CD4-positive, alpha-beta T cell treated with Interleukin-12 subunit alpha and Interleukin-12 subunit beta, for 1 hour (primary cell): ENCODE measurements at regions not wholly inside any gene's neighbourhood (a gene's known extent, or its start where the extent isn't known, plus 50 kb on each side); places are given as distances from the start of the nearest gene placed in this dataset.
"Not testable (repeated sequence)": the region's sequence is repeated elsewhere in the genome, so short reads cannot be mapped to it uniquely, and the experiment has no call there.

Source experiments
- DNase-seq: peaks from one replicate; pipeline ENCODE4 v3.0.0-alpha.2; 2020

DNA sequence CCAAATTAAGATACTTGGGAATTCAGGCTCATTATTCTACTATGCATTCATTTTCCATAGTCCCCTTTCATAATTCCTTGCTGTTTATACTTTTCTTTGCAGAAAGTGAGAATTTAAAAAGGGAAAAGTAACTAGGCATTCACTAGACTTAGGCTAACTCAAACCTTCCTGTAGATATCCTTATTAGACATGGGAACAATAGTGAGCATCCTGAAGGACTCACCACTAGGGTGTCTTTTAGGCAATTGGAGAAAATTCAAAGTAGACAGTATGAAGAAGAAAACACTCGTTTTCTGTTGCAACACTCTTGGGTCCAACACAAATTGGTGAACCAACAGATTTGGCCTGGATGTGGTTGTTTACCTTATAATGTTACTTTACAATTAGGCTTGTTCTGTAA lies 213.2 kb upstream of the GRIN3A start:
- no peak for DNase-seq

DNA sequence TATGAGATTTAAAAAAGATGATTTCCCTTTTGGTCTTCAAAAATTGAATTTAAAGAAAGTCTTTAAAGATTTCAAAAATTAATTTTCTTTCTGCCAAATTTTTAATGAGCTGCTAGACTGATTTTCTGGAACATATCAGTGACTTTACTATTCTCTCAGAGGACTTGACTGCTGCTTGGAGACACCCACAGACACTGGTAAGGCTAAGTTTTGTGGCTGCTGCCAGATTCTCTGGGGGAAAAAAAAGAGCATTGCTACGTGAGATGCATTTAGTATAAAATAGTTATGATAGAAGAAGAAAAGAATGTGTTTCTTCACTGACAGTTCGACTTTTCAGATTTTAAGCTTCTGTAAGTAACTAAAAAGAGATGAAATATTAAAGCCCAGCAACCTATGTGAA lies 193.3 kb upstream of the GRIN3A start:
- DNase-seq: no peak

GRCh38 chr9:101930783-101931182 lies 192.3 kb upstream of the GRIN3A start:
- no peak for DNase-seq

- DNase-seq: no peak
Measured at GRCh38 chr9:101925498-101925897, 187.1 kb upstream of the GRIN3A start.

- DNase-seq: no peak
Measured at GRCh38 chr9:101923451-101923850, 185.0 kb upstream of the GRIN3A start.

DNA sequence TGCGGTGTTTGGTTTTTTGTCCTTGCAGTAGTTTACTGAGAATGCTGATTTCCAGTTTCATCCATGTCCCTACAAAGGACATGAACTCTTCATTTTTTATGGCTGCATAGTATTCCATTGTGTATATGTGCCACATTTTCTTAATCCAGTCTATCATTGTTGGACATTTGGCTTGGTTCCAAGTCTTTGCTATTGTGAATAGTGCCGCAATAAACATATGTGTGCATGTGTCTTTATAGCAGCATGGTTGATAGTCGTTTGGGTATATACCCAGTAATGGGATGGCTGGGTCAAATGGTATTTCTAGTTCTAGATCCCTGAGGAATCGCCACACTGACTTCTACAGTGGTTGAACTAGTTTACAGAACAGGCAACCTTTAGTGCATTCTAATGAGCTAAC lies 178.5 kb upstream of the GRIN3A start:
- not testable (repeated sequence) for DNase-seq

GRCh38 chr9:101915482-101915881 lies 177.0 kb upstream of the GRIN3A start:
- DNase-seq: no peak

DNA sequence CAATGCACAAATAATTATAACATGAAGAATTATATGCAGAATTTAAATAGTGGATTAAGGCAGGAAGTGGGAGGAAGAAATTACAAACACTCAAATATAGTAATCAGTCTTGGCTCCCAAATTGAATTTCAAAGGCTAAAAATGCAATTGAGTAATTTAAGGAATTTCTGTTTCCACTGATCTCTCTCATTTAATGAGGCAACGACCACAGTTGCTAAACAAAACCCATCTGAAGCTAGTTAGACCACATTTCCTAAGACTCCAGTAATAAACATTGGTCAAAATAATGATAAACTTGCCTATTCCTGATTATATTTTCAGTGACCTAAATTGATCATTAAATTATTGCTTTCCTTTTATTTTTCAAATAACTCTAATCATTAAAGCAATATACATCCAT lies 174.3 kb upstream of the GRIN3A start:
- no peak for DNase-seq

DNA sequence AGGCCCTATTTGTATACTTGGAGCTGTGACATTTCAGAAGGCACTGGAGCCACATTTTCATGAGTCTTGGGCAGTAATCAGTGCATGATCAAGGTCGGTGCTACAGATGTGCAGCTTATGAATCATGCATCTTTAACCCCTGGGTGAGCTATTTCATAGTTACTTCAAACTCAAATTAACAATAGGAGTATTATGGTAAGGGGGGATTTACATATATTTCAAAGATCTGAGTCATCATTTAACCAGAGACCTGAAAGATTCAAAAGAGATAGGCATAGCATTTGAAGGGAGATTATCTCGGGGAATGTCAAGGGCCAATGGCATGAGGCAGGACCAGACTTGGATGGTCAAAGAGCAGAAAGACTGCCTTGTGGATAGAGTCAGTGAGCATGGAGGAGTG lies 169.0 kb upstream of the GRIN3A start:
- DNase-seq: no peak

GRCh38 chr9:101904845-101905244 lies 166.4 kb upstream of the GRIN3A start:
- DNase-seq: no peak

DNA sequence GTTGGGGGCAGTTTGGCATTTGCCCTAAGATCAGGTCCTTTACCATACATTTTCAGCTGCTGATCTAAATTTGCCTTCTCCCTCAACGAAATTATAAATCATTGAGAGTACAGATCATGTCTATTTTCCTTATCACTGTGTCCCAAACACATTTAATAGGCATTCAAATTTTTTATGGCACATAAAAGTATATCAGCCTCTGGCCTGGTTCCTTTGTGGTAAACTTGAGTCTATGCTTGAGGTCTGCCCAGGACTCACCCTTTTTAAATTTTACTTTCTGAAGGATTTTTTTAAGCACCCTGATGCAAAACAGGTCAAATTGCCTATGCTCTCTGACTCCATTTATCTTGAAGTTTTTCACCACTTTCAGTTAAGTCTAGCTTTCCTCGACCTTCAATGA lies 163.6 kb upstream of the GRIN3A start:
- no peak for DNase-seq

GRCh38 chr9:101897196-101897595 lies 158.7 kb upstream of the GRIN3A start:
- DNase-seq: no peak

DNA sequence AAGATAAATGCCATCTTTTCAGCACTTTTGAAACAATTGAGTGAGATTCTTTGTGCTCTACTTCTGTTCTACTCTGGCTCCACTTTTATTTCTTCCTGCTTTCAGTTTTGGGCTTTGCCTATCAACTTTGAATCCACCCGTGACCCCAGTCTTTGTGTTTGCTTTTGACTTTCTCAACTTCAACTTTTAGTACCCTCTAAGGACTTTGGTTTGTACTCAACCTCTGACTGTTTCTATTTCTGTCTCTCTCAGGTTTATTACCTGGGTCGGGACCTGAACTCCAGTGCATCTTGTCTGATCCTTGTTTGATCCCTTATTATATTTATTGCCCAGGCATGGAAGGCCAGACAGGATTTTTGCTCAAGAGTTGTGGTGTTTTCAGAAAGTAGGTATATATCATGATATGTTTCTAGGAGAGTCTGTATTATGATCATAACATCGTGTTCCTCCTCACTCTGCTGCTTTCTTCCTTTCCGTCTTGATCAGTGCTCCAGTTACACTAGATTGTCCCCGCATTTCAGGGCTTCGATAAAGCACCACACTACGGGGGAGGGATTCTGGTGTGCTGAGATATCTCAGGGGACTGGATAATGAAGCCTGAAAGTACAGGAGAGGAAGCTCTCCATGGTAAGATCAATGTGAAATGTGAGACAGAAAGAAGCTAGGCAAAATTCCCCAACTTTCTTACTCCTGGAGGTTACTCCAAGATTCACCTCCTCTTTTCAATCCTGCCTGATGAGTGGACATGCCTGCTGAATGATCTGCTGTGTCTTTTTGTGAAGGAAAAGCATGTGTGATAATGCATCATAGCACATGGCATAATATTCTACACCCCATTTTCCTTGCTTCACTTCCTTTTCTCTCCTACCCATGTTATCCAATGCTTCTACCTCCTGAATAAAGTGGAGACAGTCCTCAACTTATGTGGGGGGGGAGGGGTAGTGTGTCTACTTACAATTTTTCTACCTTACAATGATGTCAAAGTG lies 155.5 kb upstream of the GRIN3A start:
- no peak for DNase-seq

DNA sequence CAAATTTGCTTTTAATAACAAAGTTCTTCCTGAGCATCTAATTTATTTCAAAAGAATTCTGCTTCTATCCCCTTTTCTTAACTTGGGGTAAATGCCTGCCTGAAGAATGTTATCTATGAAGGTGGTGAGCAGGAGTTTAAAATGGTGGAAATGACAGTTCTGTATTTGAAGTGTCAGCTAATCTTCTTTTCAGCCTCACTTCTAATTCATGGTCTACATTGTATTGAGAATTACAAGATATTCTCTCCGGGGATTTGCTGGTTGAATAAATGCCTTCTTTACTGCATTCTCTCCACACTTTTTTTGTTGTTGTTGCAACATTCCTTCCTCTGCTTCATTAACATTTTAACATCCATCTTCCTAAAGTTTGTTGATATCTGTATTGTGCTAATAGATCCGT lies 143.1 kb upstream of the GRIN3A start:
- no peak for DNase-seq

DNA sequence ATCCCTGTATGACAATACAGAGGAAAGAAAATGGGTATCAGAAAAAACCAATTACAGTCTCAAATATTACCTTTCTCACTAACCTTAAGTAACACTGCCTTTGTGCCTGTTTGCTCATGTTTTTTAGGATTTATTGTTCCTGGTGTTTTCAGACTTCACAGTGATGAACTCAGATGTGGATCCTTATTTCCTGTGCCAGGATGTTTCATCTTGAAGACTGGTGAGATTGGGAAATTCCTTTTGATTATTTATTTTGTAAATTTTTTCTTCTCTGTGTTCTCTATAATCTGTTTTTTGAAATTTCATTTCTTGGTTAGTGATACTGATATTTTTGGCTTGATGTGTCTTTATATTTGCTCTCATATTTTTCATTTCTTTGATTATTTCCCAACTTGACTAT lies 142.4 kb upstream of the GRIN3A start:
- DNase-seq: no peak

DNA sequence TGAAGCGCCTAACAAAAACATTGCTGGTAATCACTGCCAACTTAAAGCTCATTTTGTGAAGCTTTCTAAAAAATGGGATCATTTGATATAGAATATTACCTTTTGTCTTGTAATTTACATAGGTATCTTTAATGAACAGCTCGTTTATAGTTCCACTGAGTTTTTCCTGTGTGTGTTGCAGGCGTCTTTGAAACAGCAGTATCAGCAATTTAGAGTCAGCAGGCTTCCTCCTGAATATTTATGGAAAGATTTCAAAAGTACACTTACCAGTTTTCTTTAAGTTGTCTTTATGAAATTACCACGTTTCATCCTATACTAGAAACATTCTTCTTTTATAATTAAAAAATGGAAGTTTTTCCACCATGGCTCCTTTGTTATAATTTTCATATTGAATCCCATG lies 140.3 kb upstream of the GRIN3A start:
- DNase-seq: no peak

GRCh38 chr9:101877439-101877838 lies 139.0 kb upstream of the GRIN3A start:
- DNase-seq: no peak

GRCh38 chr9:101861472-101861871 lies 123.0 kb upstream of the GRIN3A start:
- no peak for DNase-seq

DNA sequence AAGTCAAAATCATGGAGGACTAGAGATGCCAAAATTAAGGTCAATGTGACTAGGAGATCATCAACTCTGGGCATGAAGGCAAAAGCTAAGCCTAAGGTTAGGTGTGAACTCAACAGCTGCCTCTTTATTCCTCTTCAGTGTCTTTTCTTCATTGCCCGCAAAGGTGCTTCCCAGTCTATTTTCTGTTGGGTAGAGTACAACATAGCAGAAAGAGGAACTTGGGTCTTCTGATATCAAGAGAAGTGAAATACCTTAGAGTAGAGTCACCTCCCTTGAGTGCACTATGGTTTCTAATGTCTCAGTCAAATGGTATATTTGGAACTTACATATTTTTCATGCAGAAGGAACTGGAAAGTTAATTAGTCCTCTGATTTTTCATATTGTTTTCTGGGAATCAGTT lies 122.5 kb upstream of the GRIN3A start:
- no peak for DNase-seq

- no peak for DNase-seq
Measured at GRCh38 chr9:101859620-101860019, 121.2 kb upstream of the GRIN3A start.

- no peak for DNase-seq
Measured at GRCh38 chr9:101858026-101858425, 119.6 kb upstream of the GRIN3A start.

DNA sequence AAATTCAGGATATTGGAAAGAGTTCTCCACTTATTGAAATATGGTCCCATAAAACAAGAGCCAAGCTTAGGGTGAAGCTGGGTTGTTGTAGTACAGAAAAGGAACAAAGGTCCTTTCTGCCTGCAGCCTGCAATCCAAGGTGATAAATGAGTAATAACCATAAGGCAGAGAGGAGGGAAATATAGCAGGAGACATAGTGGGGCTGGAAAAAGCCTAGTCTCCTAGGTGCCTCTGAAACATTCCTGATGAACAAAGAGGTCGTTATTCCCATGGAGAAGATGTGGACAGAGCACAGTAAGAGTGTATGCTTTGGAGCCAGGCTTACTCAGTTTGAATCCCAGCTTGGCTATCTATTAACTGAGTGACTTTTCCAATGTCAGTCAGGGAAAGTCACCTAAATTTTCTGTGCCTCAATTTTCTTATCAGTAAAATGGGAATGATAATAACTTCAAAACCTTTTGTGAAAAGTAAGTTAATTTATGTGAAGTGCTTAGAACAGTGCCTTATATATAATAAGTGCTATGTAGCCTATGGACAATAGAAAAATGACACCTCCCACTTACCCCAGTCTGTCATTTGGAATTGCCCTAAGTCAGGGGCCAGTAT lies 110.8 kb upstream of the GRIN3A start:
- no peak for DNase-seq

- no peak for DNase-seq
Measured at GRCh38 chr9:101848485-101848919, 110.1 kb upstream of the GRIN3A start.

- no peak for DNase-seq
Measured at GRCh38 chr9:101846161-101846560, 107.7 kb upstream of the GRIN3A start.
